Loucy (cell line): ENCODE measurements at regions not wholly inside any gene's neighbourhood (a gene's known extent, or its start where the extent isn't known, plus 50 kb on each side); places are given as distances from the start of the nearest gene placed in this dataset.

Experiments used
- CTCF ChIP-seq: fragments of 200-600 bp; sonication (generic); conservative IDR thresholded peaks from 2 replicates; pipeline ENCODE4 v1.5.1; 2014; ENCODE audit warnings: mild to moderate bottlenecking, antibody characterized with exemption, low read length
- EZH2phosphoT487 ChIP-seq: fragments of 200-600 bp; IDR thresholded peaks from 2 replicates; pipeline ENCODE4 v1.6.1; 2018; ENCODE audit warnings: antibody characterized with exemption, mild to moderate bottlenecking, moderate library complexity, borderline replicate concordance

DNA sequence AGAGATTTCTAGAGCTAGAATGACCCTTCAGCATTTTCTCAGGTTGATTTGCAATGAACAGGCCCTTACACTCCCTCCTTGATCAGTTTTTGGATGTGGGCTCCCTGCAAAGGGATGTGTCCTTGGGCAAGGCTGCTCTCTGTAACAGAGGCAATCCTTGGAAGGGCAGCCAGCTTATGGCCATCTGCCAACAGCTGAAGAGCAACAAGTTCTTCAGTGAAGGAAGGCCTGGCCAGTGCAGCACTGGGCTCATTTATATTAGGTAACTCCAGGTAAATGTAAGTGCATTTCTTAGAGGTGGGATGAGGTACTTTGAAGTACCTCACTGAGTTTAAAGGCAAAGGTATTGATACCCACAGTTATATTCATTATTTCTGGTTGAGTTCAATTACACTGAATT, 114.3 kb upstream of the KCNJ16 start:
- TF ChIP-seq CTCF (no peak), EZH2phosphoT487 (no peak)
